GM12865 (cell line): ENCODE measurements at regions not wholly inside any gene's neighbourhood (a gene's known extent, or its start where the extent isn't known, plus 50 kb on each side); places are given as distances from the start of the nearest gene placed in this dataset.

Experiments used
- DNase-seq: peaks from one replicate; pipeline ENCODE4 v3.0.0; 2010; ENCODE audit warnings: low read depth
- H3K4me3 ChIP-seq: 2 replicates; pipeline ENCODE4 v1.5.1; 2011; ENCODE audit warnings: mild to moderate bottlenecking, low read depth, low read length, control low read depth
- CTCF ChIP-seq: IDR thresholded peaks from 2 replicates; pipeline ENCODE4 v1.5.1; 2011; ENCODE audit warnings: low read length, control low read depth, low read depth, inconsistent platforms; ENCODE audit not compliant: insufficient read depth; ENCODE audit errors: missing control alignments

- TF ChIP-seq CTCF, result no peak
- peak; percentile 69 for DNase-seq
- H3K4me3 ChIP-seq, result no peak overlapping the region
These were observed 194.6 kb upstream of the RBPJ start for GRCh38 chr4:26126143-26126718.

- no peak overlapping the region for H3K4me3 ChIP-seq
- TF ChIP-seq CTCF, result no peak
- DNase-seq, result no peak
These were observed 193.8 kb upstream of the RBPJ start for GRCh38 chr4:26126994-26127393.

GRCh38 chr4:26127851-26128337 lies 192.9 kb upstream of the RBPJ start:
- H3K4me3 ChIP-seq, result no peak overlapping the region
- DNase-seq, result no peak
- no peak for TF ChIP-seq CTCF

GRCh38 chr4:26130173-26130572 lies 190.6 kb upstream of the RBPJ start:
- no peak for TF ChIP-seq CTCF
- H3K4me3 ChIP-seq, result no peak overlapping the region
- DNase-seq, result peak; percentile 93

GRCh38 chr4:26130841-26131432 lies 189.9 kb upstream of the RBPJ start:
- no peak for DNase-seq
- TF ChIP-seq CTCF, result no peak
- H3K4me3 ChIP-seq, result no peak overlapping the region

GRCh38 chr4:26131711-26132110 lies 189.1 kb upstream of the RBPJ start:
- DNase-seq, result peak; percentile 91
- TF ChIP-seq CTCF, result no peak
- H3K4me3 ChIP-seq, result no peak overlapping the region

GRCh38 chr4:26132858-26133257 lies 188.0 kb upstream of the RBPJ start:
- no peak overlapping the region for H3K4me3 ChIP-seq
- peak; percentile 30 for TF ChIP-seq CTCF
- DNase-seq, result peak; percentile 44
